ENCODE measurements at regions not wholly inside any gene's neighbourhood (a gene's known extent, or its start where the extent isn't known, plus 50 kb on each side); places are given as distances from the start of the nearest gene placed in this dataset.

GRCh38 chr15:39159833-39160232 lies 421.0 kb upstream of the THBS1 start:
- Histone ChIP-seq H4K20me1 (ENCODE audit: insufficient read depth, low read length) (no peaks in the 10 kb centered on the region), H3K9ac (ENCODE audit: insufficient read depth, low read depth, low read length) (no peak overlapping the region), H3K4me1 (ENCODE audit: insufficient read depth, low read length) (peaks cover 21% of the 10 kb centered on the region), H3K27me3 (ENCODE audit: control insufficient read depth in 1 of 2, insufficient read depth in 2 of 2, low read length in 2 of 2) (no peaks in the 10 kb centered on the region), H3K79me2 (ENCODE audit: insufficient read depth, low read length) (no peaks in the 10 kb centered on the region), H3K9me3 (ENCODE audit: low read length) (no peaks in the 10 kb centered on the region), H2AFZ (ENCODE audit: low read length) (no peak overlapping the region), H3K4me3 (replicated peaks in 1 of 3; ENCODE audit: insufficient read depth in 1 of 3, low read depth in 2 of 3, low read length in 3 of 3) (no peak overlapping the region), H3K27ac (ENCODE audit: extremely low read length, insufficient read depth, low read length) (no peak overlapping the region), H3K4me2 (ENCODE audit: low read depth, low read length) (no peak overlapping the region), H3K36me3 (replicated peaks in 1 of 2; ENCODE audit: control insufficient read depth in 1 of 2, insufficient read depth in 2 of 2, low read length in 2 of 2) (no peaks in the 10 kb centered on the region)
- CTCF ChIA-PET (ENCODE audit: low intra/inter-chr PET ratio, low total read pairs), result no interaction called here
- TF ChIP-seq DMAP1 (CRISPR knock-in tag; IDR thresholded peaks at IDR 0.05) (no peak), NFE2L2 (IDR thresholded peaks at IDR 0.05; ENCODE audit: low read length) (no peak), ZNF430 (CRISPR knock-in tag; IDR thresholded peaks at IDR 0.05) (no peak), KDM5B (CRISPR knock-in tag; IDR thresholded peaks at IDR 0.05; ENCODE audit: borderline replicate concordance) (no peak), GATAD1 (CRISPR knock-in tag; IDR thresholded peaks at IDR 0.05) (no peak), KLF12 (CRISPR knock-in tag; IDR thresholded peaks at IDR 0.05; ENCODE audit: borderline replicate concordance) (no peak), ZNF296 (CRISPR knock-in tag; conservative IDR thresholded peaks at IDR 0.05) (no peak), STAT6 (CRISPR knock-in tag; IDR thresholded peaks at IDR 0.05; ENCODE audit: borderline replicate concordance) (no peak), KDM1A (CRISPR knock-in tag; IDR thresholded peaks at IDR 0.05) (no peak), ZNF550 (CRISPR knock-in tag; IDR thresholded peaks at IDR 0.05; ENCODE audit: borderline replicate concordance) (no peak), NR2F6 (IDR thresholded peaks at IDR 0.05) (no peak), NR2F6 (CRISPR knock-in tag; IDR thresholded peaks at IDR 0.05) (no peak), NFE2L1 (CRISPR knock-in tag; IDR thresholded peaks at IDR 0.05; ENCODE audit: borderline replicate concordance) (no peak), SPEN (CRISPR knock-in tag; IDR thresholded peaks at IDR 0.05; ENCODE audit: low read depth) (no peak), KLF15 (CRISPR knock-in tag; IDR thresholded peaks at IDR 0.05; ENCODE audit: borderline replicate concordance) (no peak)
- TF ChIP-seq, protein P1, sequence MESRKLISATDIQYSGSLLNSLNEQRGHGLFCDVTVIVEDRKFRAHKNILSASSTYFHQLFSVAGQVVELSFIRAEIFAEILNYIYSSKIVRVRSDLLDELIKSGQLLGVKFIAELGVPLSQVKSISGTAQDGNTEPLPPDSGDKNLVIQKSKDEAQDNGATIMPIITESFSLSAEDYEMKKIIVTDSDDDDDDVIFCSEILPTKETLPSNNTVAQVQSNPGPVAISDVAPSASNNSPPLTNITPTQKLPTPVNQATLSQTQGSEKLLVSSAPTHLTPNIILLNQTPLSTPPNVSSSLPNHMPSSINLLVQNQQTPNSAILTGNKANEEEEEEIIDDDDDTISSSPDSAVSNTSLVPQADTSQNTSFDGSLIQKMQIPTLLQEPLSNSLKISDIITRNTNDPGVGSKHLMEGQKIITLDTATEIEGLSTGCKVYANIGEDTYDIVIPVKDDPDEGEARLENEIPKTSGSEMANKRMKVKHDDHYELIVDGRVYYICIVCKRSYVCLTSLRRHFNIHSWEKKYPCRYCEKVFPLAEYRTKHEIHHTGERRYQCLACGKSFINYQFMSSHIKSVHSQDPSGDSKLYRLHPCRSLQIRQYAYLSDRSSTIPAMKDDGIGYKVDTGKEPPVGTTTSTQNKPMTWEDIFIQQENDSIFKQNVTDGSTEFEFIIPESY (CRISPR knock-in tag; IDR thresholded peaks at IDR 0.05), result no peak
- TF ChIP-seq, protein P2, sequence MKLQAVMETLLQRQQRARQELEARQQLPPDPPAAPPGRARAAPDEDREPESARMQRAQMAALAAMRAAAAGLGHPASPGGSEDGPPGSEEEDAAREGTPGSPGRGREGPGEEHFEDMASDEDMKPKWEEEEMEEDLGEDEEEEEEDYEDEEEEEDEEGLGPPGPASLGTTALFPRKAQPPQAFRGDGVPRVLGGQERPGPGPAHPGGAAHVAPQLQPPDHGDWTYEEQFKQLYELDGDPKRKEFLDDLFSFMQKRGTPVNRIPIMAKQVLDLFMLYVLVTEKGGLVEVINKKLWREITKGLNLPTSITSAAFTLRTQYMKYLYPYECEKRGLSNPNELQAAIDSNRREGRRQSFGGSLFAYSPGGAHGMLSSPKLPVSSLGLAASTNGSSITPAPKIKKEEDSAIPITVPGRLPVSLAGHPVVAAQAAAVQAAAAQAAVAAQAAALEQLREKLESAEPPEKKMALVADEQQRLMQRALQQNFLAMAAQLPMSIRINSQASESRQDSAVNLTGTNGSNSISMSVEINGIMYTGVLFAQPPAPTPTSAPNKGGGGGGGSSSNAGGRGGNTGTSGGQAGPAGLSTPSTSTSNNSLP (IDR thresholded peaks at IDR 0.05; ENCODE audit: low read depth, low read length), result no peak
- no TSS peak for BruUV-seq (replicated peaks)
- intact Hi-C loops (cut with micrococcal nuclease; ENCODE audit: unreplicated experiment), result no loop called here
- in situ Hi-C loops (cut with HindIII; ENCODE audit: extremely low pct_ligation_motif_present, low pct_unique_long_range_greater_than_20kb), result no loop called here
- POLR2A ChIA-PET, result no interaction called here
- no peak for FAIRE-seq
- DNase-seq (ENCODE audit: low spot score), result no peak
- no peak for ATAC-seq
